Epithelial cell of esophagus (primary cell): ENCODE measurements at regions not wholly inside any gene's neighbourhood (a gene's known extent, or its start where the extent isn't known, plus 50 kb on each side); places are given as distances from the start of the nearest gene placed in this dataset.
"Not testable (repeated sequence)": the region's sequence is repeated elsewhere in the genome, so short reads cannot be mapped to it uniquely, and the experiment has no call there.

Source experiments
- DNase-seq: peaks from one replicate; pipeline ENCODE4 v3.0.0; 2010; ENCODE audit warnings: low read depth
- H3K4me3 ChIP-seq: 2 replicates; pipeline ENCODE4 v1.5.1; 2011; ENCODE audit warnings: mild to moderate bottlenecking, low read length, control low read depth
- TF ChIP-seq, protein P1 (sequence below): IDR thresholded peaks from 2 replicates; pipeline ENCODE4 v1.5.1; 2011; ENCODE audit warnings: low read depth, mild to moderate bottlenecking, low read length, control low read depth, inconsistent platforms; ENCODE audit not compliant: insufficient read depth; ENCODE audit errors: missing control alignments

DNA sequence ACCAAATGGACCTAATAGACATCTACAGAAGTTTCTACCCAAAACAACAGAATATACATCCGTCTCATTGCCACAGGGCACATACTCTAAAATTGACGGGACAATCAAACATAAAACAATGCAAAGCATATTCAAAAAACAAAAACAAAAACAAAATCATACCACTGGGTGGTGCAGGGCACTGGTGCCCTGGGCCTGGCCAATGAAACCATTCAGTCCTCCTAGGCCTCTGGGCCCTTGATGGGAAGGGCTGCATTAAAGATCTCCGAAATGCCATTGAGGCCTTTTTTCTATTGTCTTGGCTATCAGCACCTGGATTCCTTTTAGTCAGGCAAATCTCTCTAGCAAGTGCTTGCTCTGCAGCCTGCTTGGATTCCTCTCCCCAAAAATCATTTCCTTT is 213.9 kb upstream of the ZCCHC13 start:
- no peak for DNase-seq
- TF ChIP-seq, protein P1, sequence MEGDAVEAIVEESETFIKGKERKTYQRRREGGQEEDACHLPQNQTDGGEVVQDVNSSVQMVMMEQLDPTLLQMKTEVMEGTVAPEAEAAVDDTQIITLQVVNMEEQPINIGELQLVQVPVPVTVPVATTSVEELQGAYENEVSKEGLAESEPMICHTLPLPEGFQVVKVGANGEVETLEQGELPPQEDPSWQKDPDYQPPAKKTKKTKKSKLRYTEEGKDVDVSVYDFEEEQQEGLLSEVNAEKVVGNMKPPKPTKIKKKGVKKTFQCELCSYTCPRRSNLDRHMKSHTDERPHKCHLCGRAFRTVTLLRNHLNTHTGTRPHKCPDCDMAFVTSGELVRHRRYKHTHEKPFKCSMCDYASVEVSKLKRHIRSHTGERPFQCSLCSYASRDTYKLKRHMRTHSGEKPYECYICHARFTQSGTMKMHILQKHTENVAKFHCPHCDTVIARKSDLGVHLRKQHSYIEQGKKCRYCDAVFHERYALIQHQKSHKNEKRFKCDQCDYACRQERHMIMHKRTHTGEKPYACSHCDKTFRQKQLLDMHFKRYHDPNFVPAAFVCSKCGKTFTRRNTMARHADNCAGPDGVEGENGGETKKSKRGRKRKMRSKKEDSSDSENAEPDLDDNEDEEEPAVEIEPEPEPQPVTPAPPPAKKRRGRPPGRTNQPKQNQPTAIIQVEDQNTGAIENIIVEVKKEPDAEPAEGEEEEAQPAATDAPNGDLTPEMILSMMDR: no peak
- H3K4me3 ChIP-seq: no peak overlapping the region

DNA sequence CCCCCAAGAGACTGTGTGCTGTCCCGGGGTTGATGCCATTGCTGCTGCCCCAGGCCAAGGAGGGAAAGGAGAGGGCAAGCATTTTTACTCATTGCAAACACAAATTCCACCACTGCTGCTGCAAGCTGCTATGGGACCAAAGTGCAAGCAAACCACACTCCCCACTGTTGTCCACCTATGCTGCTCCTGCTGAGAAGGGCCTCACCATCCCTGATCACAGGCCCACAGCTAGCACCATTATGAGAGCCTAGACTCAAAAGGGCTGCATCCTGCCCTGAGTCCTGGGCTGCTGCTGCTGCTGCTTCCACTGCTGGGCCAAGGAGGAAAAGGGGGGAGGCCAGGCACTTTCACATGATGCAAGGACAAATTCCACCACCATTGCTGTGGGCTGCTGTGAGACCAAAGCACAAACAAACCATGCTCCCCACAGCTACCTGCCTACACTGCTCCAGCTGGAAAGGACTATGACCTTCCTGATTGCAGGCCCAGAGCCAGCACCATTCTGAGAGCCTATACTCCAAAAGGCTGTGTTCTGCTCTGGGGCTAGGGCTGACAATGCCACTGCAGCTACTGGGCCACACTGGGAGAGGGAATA is 218.2 kb upstream of the ZCCHC13 start:
- TF ChIP-seq, protein P1: no peak
- H3K4me3 ChIP-seq: no peak overlapping the region
- DNase-seq: no peak

DNA sequence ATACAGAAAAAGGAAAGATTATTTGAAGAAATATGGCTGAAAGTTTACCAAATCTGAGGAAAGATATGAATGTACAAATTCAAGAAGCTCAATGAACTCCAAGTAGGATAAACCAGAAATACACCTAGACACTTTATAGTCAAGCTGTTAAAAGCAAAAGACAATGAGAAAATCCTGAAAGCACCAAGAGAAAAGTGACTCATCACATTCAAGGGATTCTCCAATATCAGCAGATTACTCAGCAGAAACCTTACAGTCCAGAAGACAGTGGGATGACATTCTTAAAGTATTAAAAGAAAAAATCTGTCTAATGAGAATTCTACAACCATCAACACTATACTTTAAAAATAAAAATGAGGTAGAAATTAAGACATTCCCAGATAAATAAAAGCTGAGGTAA is 223.8 kb upstream of the ZCCHC13 start:
- DNase-seq: no peak
- no peak overlapping the region for H3K4me3 ChIP-seq
- TF ChIP-seq, protein P1: no peak

DNA sequence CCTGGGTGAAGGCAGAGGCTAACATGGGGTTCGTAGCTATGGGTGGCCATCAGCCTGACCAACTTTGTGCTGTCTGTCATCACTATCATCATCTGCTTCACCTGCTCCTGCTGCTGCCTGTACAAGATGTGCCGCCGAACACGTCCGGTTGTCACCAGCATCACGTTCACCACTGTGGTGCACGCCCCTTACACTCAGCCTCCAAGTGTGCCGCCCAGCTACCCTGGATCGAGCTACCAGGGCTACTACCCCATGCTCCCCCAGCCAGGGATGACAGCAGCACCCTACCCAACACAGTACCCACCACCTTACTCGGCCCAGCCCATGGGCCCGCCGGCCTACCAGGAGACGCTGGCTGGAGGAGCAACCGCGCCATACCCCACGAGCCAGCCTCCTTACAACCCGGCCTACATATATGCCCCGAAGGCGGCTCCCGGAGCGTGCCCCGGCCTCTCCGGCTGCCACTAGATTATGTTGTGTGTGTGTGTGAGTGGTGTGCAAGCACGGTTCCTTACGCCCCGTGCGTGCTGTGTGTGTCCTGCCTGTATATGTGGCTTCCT is 213.4 kb upstream of the XIST start:
- DNase-seq: no peak

DNA sequence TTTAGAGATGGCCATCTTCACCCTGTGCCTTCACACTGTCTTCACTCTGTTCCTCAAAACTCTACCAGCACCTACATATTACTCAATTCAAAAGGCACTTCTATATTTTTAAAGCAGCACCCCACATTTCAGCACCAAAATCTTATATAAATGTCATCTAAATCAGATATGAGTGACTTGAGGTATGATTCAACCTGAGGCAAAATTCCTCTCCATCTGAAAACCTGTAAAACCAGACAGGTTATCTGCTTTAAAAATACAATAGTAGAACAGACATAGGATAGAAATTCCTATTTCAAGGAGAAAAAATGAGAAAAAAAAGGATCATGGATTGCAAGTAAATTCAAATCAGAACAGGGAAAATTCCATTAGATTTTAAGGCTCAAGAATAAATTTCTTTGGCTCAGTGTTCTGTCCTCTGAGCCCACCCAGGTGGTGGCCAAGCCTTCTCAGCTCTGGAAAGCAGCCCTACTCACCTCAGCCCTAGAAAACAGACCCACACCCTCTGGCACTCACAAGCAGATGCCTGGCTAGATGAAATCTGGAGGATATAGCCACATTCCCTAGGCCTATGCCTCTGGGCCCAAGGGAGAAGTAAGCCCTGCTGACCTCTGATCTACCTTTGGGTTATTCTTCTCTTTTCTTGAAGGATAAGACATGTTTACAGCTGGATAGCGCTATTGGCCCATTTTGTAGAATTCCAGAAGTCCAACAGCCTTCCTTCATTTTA is 211.1 kb upstream of the XIST start:
- peak; percentile 20 for DNase-seq
- no peak overlapping the region for H3K4me3 ChIP-seq
- TF ChIP-seq, protein P1: no peak

More for the DNA sequence above, 213.4 kb upstream of the XIST start:
- TF ChIP-seq, protein P1: no peak
- no peak overlapping the region for H3K4me3 ChIP-seq

DNA sequence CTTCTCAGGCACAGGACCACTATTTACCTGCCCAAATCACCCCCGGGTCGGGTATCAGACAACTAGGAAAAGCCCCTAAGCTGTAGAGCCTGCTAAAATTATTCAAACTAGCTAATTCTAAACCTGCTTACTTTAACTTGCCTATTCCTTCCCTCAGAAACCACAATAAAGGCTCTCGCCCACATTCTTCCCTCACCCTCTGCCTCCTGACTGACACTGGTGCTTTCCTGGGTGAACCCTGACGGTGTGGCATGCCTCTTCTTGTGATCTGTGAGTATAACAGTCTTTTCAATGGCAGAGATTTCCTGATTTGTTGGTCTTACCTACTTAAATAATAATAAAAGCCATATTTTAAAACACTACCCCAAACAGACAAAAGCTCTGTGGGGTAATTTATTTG is 209.4 kb upstream of the XIST start:
- TF ChIP-seq, protein P1: no peak
- H3K4me3 ChIP-seq: no peak overlapping the region
- DNase-seq: peak; percentile 24

DNA sequence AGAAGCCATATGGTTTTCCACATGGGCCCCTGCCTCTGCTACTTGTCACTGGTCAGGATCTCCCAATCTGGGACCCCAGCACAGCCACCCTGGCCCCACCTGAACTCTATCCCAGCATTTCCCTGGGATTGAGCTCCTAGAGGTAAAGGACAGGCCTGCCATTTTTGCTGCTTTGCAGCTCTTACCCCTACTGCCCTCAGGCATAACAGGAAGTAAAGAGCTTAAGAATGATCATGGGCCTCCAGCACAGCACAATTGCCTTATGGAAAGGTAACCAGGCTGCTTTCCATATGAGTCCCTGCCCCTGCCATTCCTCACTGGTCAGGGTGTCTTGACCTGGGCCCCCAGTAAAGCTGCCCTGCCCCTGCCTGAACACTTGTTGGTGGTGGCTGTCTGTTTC is 196.6 kb upstream of the XIST start:
- no peak for DNase-seq
- TF ChIP-seq, protein P1: no peak
- no peak overlapping the region for H3K4me3 ChIP-seq

DNA sequence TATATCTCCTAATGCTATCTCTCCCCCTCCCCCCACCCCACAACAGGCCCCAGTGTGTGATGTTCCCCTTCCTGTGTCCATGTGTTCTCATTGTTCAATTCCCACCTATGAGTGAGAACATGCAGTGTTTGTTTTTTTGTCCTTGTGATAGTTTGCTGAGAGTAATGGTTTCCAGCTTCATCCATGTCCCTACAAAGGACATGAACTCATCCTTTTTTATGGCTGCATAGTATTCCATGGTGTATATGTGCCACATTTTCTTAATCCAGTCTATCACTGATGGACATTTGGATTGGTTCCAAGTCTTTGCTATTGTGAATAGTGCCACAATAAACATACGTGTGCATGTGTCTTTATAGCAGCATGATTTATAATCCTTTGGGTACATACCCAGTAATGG is 181.6 kb upstream of the XIST start:
- H3K4me3 ChIP-seq, DNase-seq: not testable (repeated sequence)

DNA sequence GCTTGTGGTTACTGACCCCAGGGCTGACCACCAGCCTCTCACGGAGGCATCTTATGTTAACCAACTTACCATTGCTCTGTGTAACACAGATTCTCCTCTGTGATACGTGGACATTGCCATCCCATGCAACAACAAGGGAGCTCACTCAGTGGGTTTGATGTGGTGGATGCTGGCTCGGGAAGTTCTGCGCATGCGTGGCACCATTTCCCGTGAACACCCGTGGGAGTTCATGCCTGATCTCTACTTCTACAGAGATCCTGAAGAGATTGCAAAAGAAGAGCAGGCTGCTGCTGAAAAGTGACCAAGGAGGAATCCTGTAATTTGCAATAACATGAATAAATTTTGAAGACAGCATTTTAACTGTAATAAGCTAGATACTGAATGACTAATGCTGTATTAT is 179.0 kb upstream of the XIST start:
- H3K4me3 ChIP-seq, DNase-seq: not testable (repeated sequence)

DNA sequence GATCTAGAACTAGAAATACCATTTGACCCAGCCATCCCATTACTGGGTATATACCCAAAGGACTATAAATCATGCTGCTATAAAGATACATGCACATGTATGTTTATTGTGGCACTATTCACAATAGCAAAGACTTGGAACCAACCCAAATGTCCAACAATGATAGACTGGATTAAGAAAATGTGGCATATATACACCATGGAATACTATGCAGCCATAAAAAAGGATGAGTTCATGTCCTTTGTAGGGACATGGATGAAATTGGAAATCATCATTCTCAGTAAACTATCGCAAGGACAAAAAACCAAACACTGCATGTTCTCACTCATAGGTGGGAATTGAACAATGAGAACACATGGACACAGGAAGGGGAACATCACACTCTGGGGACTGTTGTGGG is 178.3 kb upstream of the XIST start:
- not testable (repeated sequence) for DNase-seq, H3K4me3 ChIP-seq

DNA sequence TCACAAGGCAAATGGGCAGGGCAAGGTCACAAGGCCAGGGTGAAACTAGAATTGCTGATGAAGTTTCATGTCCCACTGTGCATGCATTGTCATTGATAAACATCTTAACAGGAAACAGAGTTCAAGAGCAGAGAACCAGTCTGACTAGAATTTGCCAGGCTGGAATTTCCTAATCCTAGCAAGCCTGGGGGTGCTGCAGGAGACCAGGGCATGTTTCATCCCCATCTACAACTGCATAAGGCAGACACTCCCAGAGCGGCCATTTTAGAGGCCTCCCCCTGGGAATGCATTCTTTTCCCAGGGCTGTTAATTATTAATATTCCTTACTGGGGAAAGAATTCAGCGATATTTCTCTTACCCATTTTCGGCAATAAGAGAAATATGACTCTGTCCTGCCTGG is 172.6 kb upstream of the XIST start:
- not testable (repeated sequence) for DNase-seq, H3K4me3 ChIP-seq
